GM23248 (cell line): ENCODE measurements at regions not wholly inside any gene's neighbourhood (a gene's known extent, or its start where the extent isn't known, plus 50 kb on each side); places are given as distances from the start of the nearest gene placed in this dataset.

Source experiments
- DNase-seq: peaks from one replicate; pipeline ENCODE4 v3.0.0-alpha.2; 2015
- H2AFZ ChIP-seq: fragments of 200-600 bp; sonication (generic); 2 replicates; pipeline ENCODE4 v1.6.1; 2016; ENCODE audit warnings: antibody characterized with exemption
- H3F3A ChIP-seq: fragments of 200-600 bp; sonication (generic); 2 replicates; pipeline ENCODE4 v1.6.1; 2016; ENCODE audit warnings: mild to moderate bottlenecking, antibody characterized with exemption, mixed run types; ENCODE audit not compliant: insufficient read depth
- H3K27ac ChIP-seq: fragments of 200-600 bp; sonication (generic); 2 replicates; pipeline ENCODE4 v1.5.1; 2016; ENCODE audit warnings: mild to moderate bottlenecking
- H3K27me3 ChIP-seq: fragments of 200-600 bp; sonication (generic); replicated peaks from 2 replicates; pipeline ENCODE4 v1.6.1; 2016; ENCODE audit warnings: mild to moderate bottlenecking; ENCODE audit not compliant: insufficient read depth
- H3K36me3 ChIP-seq: fragments of 200-600 bp; sonication (generic); 2 replicates; pipeline ENCODE4 v1.6.1; 2016; ENCODE audit warnings: low read depth, mild to moderate bottlenecking
- H3K4me1 ChIP-seq: fragments of 200-600 bp; sonication (generic); 2 replicates; pipeline ENCODE4 v1.6.1; 2016; ENCODE audit warnings: mild to moderate bottlenecking; ENCODE audit not compliant: insufficient read depth
- H3K4me2 ChIP-seq: fragments of 200-600 bp; sonication (generic); one replicate; pipeline ENCODE4 v1.6.1; 2016; ENCODE audit warnings: mild to moderate bottlenecking; ENCODE audit not compliant: unreplicated experiment
- H3K4me3 ChIP-seq: fragments of 200-600 bp; sonication (generic); 2 replicates; pipeline ENCODE4 v1.5.1; 2016; ENCODE audit warnings: mild to moderate bottlenecking
- H3K79me2 ChIP-seq: fragments of 200-600 bp; sonication (generic); 2 replicates; pipeline ENCODE4 v1.6.1; 2016; ENCODE audit warnings: mild to moderate bottlenecking; ENCODE audit not compliant: insufficient read depth
- H3K9ac ChIP-seq: fragments of 200-600 bp; sonication (generic); 2 replicates; pipeline ENCODE4 v1.6.1; 2016; ENCODE audit warnings: mild to moderate bottlenecking
- H3K9me2 ChIP-seq: fragments of 200-600 bp; sonication (generic); 2 replicates; pipeline ENCODE4 v1.6.1; 2016; ENCODE audit warnings: mixed run types, mild to moderate bottlenecking, moderate library complexity; ENCODE audit not compliant: insufficient read depth
- H3K9me3 ChIP-seq: fragments of 200-600 bp; sonication (generic); one replicate; pipeline ENCODE4 v1.6.1; 2017; ENCODE audit warnings: low read depth
- H4K20me1 ChIP-seq: fragments of 200-600 bp; sonication (generic); 2 replicates; pipeline ENCODE4 v1.6.0; 2016; ENCODE audit not compliant: insufficient read depth
- EZH2 ChIP-seq: fragments of 200-600 bp; sonication (generic); IDR thresholded peaks from 2 replicates; pipeline ENCODE4 v1.6.1; 2018; ENCODE audit warnings: antibody characterized with exemption, mild to moderate bottlenecking; ENCODE audit not compliant: insufficient read depth, poor library complexity, severe bottlenecking
- EZH2phosphoT487 ChIP-seq: fragments of 200-600 bp; sonication (generic); IDR thresholded peaks from 2 replicates; pipeline ENCODE4 v1.6.1; 2018; ENCODE audit warnings: antibody characterized with exemption, moderate library complexity, mild to moderate bottlenecking, low read depth; ENCODE audit not compliant: insufficient read depth
- WGBS, 2 experiments: methylation state at CpG; one replicate each; pipeline ENCODE4 v1.1.6; 2015 to 2017; ENCODE audit warnings: low lambda C conversion rate in 2 of 2, low coverage in 1 of 2; ENCODE audit errors: missing lambda C conversion rate in 2 of 2; 5-methylcytosine and 5-hydroxymethylcytosine counted together
- in situ Hi-C: fragments of 300-500 bp; cut with MboI; formaldehyde crosslinking; loops from 2 replicates; pipeline ENCODE4 v1.15.0; 2020

DNA sequence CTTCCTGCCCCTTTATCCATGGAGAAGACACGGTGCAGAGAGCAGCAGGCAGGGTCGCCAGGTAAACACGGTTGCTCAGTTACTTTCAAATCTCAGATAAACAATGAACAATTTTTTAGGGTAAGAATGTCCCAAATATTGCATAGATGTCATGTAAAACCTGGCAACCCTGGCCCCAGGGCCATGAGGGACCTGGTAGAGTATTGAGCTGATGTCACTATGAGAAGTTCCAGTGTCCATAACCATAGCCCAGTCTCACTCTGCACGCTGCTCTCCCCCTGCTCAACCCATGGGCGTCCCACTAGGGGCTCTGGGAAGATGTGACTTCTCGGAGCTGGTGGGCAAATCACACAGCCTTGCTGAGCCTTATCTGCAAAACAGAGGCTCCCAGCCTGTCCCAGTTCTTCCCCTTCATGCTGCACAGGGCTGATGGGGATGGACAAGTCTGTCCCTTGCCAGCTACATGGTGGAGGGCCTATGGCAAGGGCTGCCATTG is 71.3 kb upstream of the TOP1 start:
- no peak overlapping the region for H3K9ac ChIP-seq
- H3K36me3 ChIP-seq = no peaks in the 10 kb centered on the region
- H3K27me3 ChIP-seq = no peaks in the 10 kb centered on the region
- no peaks in the 10 kb centered on the region for H3K9me2 ChIP-seq
- no peaks in the 10 kb centered on the region for H3K9me3 ChIP-seq
- peaks cover 20% of the 10 kb centered on the region; the same call in 1 of the 2 replicates for H3F3A ChIP-seq
- no peak overlapping the region for H3K4me3 ChIP-seq
- no peaks in the 10 kb centered on the region for H3K79me2 ChIP-seq
- DNase-seq = no peak
- H3K4me2 ChIP-seq = no peak overlapping the region
- in situ Hi-C loops = no loop called here
- TF ChIP-seq EZH2 = no peak
- no peak for TF ChIP-seq EZH2phosphoT487
- 90 to 93% methylated on average over 6 of the region's 6 CpGs for WGBS, 2 experiments
- no peak overlapping the region for H2AFZ ChIP-seq
- H3K4me1 ChIP-seq = peaks cover 19% of the 10 kb centered on the region
- H3K27ac ChIP-seq = no peak overlapping the region
- H4K20me1 ChIP-seq = no peaks in the 10 kb centered on the region

DNA sequence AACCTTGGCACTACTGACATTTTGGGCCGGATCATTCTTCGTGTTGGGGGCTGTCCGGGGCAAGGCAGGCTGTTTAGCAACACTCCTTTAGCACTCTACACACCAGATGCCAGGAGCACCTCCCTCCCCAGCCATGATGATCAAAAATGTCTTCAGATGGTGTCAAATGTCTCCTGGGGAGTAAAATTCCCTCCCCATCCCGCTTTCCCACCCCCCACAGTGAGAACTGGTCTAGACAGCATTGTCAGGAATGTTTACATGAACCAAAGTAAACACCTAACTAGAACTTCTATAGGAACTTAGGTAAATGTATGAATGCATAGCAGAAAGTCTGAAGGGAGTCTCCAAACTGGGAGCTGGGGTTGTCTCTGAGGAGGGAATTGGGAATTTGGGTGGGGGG is 70.0 kb upstream of the TOP1 start:
- no peaks in the 10 kb centered on the region for H3K36me3 ChIP-seq
- no peaks in the 10 kb centered on the region for H4K20me1 ChIP-seq
- H3K27ac ChIP-seq = no peak overlapping the region
- peaks cover 19% of the 10 kb centered on the region for H3K4me1 ChIP-seq
- DNase-seq = no peak
- in situ Hi-C loops = no loop called here
- H3K9me3 ChIP-seq = no peaks in the 10 kb centered on the region
- H3K27me3 ChIP-seq = no peaks in the 10 kb centered on the region
- WGBS, 2 experiments = 22% methylated on average over 4 of the region's 4 CpGs
- no peak for TF ChIP-seq EZH2
- H3K9me2 ChIP-seq = no peaks in the 10 kb centered on the region
- peaks cover 17% of the 10 kb centered on the region; the same call in 1 of the 2 replicates for H3F3A ChIP-seq
- no peak overlapping the region for H3K9ac ChIP-seq
- H3K79me2 ChIP-seq = no peaks in the 10 kb centered on the region
- H3K4me2 ChIP-seq = no peak overlapping the region
- no peak overlapping the region for H2AFZ ChIP-seq
- H3K4me3 ChIP-seq = no peak overlapping the region

DNA sequence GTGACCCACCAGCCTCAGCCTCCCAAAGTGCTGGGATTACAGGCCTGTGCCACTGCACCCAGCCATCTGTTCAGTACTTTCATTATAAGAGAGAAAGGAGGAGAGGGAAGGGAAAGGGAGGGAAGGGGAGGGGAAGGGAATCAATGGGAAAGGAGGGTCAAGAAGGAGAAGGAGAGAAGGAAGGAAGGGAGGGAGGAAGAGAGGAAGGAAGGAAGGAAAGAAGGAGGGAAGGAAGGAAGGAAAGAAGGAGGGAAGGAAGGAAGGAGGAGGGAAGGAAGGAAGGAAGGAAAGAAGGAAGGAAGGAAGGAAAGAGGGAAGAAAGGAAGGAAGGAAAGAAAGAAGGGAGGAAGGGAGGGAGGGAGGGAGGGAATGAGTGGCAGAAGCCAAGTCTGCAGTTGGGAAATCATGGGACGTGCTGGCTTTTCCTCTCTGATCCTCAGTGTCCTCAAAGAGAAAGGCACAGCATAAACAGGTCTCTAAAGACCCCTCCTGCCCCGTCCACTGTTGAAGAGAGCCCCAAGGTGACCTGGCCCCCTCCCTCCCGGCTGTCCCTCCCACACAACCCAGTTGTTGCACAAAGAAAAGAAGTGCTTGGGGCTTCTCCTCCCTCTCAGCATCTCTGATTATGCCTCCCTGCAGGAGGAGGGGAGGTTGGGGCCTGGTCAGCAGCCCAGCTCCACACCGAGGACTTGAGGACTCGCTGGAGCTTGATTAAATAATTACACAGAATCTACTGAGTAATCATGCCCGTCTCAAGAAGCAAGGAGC is 69.1 kb upstream of the TOP1 start:
- H4K20me1 ChIP-seq = no peaks in the 10 kb centered on the region
- in situ Hi-C loops = no loop called here
- H3K36me3 ChIP-seq = no peaks in the 10 kb centered on the region
- WGBS, 2 experiments = 34 to 48% methylated on average over 5 to 6 of the region's 6 CpGs
- H3K27me3 ChIP-seq = no peaks in the 10 kb centered on the region
- H3K4me3 ChIP-seq = no peak overlapping the region
- H3K9me2 ChIP-seq = no peaks in the 10 kb centered on the region
- H3K27ac ChIP-seq = no peak overlapping the region
- no peaks in the 10 kb centered on the region for H3K79me2 ChIP-seq
- peaks cover 19% of the 10 kb centered on the region for H3K4me1 ChIP-seq
- H2AFZ ChIP-seq = peak overlapping the region; percentile 88
- no peak for TF ChIP-seq EZH2
- no peak for DNase-seq
- no peak overlapping the region; the same call in 1 of the 2 replicates for H3K9ac ChIP-seq
- no peaks in the 10 kb centered on the region for H3K9me3 ChIP-seq
- peaks cover 11% of the 10 kb centered on the region; the same call in 1 of the 2 replicates for H3F3A ChIP-seq
- no peak overlapping the region for H3K4me2 ChIP-seq

- Histone ChIP-seq H3K79me2 (no peaks in the 10 kb centered on the region), H3K9me3 (no peaks in the 10 kb centered on the region)
- WGBS, 2 experiments = 38 to 43% methylated on average over 4 of the region's 4 CpGs
Measured at GRCh38 chr20:40960101-40960500, 68.5 kb upstream of the TOP1 start.

More at GRCh38 chr20:40960101-40960500, 68.5 kb upstream of the TOP1 start:
- Histone ChIP-seq H4K20me1 (no peaks in the 10 kb centered on the region), H3F3A (peaks cover 11% of the 10 kb centered on the region; the same call in 1 of the 2 replicates), H3K9me2 (no peaks in the 10 kb centered on the region), H3K27ac (peak overlapping the region; percentile 55), H3K27me3 (no peaks in the 10 kb centered on the region), H3K4me2 (peak overlapping the region; percentile 18), H3K4me1 (peaks cover 19% of the 10 kb centered on the region), H3K36me3 (no peaks in the 10 kb centered on the region), H2AFZ (peak overlapping the region; percentile 88), H3K9ac (peak overlapping the region; percentile 74), H3K4me3 (no peak overlapping the region)
- in situ Hi-C loops = no loop called here
- TF ChIP-seq EZH2phosphoT487 = no peak
- TF ChIP-seq EZH2 = no peak
- no peak for DNase-seq
